Umbilical cord (tissue), 1 donor: ENCODE measurements at regions not wholly inside any gene's neighbourhood (a gene's known extent, or its start where the extent isn't known, plus 50 kb on each side); places are given as distances from the start of the nearest gene placed in this dataset.
"Not testable (repeated sequence)": the region's sequence is repeated elsewhere in the genome, so short reads cannot be mapped to it uniquely, and the experiment has no call there.

ENCODE experiments used
- DNase-seq: peaks from one replicate; pipeline ENCODE4 v3.0.0-alpha.2; 2015; ENCODE audit warnings: low spot score

DNA sequence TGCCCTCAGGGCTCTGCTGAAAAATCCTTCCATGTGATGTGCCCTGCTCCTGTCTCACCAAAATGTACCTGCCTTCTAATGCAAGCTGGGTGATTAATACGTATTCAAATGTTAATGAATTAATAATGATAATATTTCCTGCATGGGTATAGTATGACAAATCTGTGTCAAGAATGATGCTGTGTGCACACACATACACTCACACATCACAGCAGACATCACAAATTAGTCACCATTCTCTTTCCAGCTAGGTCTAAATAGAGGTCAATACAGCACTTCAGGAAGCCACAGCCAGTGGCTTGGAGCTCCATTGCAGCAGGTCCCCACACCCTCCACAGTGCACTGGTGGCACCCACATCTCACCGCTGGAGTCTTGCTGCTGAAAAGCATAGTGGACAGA is 681.2 kb upstream of the NRP1 start:
- DNase-seq = no peak

DNA sequence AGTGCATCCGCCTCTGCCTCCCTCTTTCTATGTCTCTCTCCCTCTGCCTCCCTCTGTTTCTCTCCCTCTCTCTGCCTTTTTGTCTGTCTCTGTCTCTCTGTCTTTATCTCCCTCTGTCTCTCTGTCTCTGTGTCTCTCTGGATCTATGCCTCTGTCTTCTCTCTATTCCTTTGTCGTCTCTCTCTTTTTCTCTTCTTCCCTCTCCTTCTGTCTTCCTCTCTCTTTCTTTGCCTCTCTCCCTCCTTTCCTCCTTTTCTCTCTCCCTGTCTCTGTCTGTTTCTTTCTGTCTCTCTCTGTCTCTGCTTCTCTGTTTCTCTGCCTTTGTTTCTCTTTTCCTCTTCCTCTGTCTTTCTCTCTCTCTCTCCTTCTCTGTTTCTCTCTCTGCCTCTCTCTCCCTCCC is 678.8 kb upstream of the NRP1 start:
- no peak for DNase-seq

GRCh38 chr10:34010891-34011290 is 676.4 kb upstream of the NRP1 start:
- DNase-seq = no peak

- not testable (repeated sequence) for DNase-seq
Observed at GRCh38 chr10:34010228-34010627, 675.8 kb upstream of the NRP1 start.

DNA sequence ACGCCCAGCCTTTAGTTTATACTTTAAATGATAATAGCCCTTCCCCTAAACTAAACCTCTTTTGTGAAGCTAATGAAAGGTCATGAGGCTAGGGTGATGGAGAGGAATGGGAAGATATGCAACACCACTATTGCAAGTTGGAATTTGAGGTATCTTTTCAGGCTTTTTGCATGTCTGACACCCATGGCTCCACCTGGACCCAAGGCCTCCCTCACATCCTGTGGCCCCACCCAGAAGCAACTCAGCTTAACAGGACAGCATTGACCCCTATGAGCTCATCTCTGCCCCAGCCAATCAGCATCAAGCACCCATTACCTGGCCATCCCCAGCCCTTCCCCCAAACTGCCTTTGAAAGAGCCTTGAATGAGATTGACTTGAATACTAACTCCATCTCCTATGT is 674.2 kb upstream of the NRP1 start:
- no peak for DNase-seq

GRCh38 chr10:34006471-34006870 is 672.0 kb upstream of the NRP1 start:
- no peak for DNase-seq

- no peak for DNase-seq
Observed at GRCh38 chr10:34003561-34003960, 669.1 kb upstream of the NRP1 start.

DNA sequence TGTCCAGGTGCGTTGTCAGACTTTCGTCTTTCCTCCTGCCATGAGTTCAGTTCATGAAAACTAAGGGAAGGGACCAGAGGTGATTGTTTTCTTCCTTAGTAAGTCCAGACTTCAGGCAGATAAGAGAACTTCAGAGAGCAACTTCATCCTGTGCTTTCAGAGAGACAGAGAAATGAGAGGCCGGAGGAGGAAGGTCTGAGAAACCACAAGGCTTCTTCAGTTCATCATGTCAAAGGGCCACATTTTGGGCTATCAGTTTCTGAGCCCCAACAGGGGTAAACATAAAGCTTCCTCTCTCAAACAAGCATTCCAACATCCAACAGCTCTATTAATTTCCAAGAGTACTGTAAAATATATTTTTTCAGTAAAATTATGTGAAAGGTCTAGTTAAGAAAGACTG is 668.4 kb upstream of the NRP1 start:
- no peak for DNase-seq

DNA sequence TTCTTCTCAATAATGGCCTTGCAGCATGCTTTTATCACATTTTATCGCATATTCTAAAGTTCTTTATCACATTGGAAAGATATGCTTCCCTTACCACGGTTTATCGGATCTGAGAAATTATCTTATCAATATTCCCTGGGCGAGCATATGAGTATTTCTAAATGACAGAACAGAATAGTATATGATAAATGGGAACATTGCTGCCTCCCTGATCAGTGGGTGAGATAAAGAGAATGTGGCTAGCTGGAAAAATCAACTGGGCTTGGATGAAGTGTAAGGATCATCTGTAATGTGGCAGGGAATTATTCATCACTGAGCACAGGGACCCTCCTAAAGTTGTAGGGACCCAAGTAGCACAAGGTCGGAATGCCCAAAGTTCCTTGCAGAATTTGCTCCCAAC is 667.4 kb upstream of the NRP1 start:
- DNase-seq = no peak

DNA sequence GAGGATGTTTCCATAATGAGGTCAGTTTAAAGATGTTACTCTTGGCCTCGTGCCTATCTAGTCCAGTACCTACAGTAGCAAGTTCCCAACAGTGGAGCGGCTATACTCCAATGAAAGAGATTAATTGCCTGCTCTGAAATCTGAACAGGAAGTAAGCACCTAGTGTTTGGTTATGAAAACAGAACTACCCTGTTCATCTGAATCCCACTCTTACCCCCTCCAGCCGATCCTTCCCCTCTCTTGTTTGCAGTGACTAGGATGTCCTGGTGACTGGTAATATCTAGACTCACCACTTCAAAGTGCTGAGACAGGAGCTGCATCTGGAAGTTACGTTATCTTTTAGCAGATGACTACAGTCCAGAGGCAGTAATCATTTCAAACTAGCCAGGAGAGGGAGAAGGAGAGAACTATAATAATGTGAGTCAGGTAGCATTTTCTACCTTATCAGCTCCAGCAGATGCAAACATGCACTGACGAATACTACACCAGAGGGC is 666.7 kb upstream of the NRP1 start:
- DNase-seq = no peak

DNA sequence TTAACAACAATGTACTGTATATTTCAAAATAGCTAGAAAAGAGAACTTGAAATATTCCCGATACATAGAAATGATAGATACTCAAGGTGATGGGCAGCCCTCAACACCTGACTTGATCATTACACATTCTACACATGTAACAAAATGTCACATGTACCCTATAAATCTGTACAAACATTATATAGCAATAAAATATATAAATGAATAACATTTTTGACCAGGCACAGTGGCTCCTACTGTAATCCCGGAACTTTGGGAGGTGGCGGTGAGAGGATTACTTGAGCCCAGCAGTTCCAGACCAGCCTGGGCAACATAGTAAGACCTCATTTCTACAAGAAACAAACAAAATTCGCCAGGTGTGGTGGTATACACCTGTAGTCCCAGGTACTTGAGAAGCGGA is 659.5 kb upstream of the NRP1 start:
- DNase-seq = no peak

DNA sequence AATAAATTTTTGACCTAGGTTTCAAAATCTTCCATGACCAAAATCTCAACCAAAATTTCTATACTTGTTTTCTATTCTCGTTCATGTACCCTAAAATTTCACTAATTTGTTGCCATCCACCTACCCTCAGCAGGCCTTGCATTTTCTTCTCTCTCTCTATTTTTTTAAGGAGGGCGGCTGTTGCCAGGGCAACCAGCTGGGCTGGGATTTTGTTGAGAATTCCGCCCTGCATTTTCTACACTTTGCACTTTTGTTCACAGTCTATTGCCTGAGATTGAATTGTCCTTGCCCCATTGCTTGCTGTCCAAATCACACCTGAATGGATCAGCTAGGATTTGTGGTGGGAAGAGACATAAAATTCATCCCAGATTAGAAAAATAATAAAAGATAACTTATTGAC is 657.5 kb upstream of the NRP1 start:
- DNase-seq = no peak

GRCh38 chr10:33986515-33986914 is 652.0 kb upstream of the NRP1 start:
- DNase-seq = no peak

- DNase-seq = no peak
Observed at GRCh38 chr10:33986016-33986415, 651.5 kb upstream of the NRP1 start.

- no peak for DNase-seq
Observed at GRCh38 chr10:33982995-33983394, 648.5 kb upstream of the NRP1 start.

DNA sequence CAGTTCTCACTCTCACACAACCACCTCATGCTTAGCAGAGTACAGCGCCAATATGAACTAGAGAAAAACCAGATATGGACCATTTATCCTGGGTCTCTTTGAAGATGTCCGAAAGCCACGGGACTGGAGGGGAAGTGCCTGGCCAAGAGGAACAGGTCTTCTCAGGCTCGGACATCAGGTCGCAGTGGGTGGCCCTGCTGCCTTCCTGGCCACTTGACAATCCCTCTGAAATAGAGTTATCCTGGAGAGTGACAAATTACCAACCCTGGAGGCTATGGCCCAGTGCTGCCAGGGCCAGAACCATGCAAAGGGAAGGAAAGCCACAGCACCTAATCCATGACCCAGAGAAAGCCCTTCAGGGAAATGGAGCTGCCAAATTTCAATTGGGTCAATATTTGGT is 646.8 kb upstream of the NRP1 start:
- no peak for DNase-seq

DNA sequence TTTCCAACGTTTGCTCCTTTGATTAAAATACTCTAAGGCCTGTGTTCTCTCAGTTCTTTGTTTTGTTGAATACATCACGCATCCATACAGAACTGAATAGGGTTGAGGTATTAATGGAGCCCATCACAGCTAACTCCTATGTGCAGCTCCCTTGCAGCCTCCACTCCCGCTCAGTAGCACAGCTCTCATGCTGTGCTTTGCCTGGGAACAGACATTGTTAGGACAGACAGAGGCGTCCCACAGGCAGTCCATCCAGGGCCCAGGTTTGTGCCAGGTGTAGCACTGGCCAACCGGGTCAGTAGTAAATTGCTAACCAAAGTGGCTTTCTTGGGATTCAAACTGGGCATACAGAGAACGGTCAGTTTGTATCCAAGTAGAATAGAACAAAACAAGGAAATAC is 644.7 kb upstream of the NRP1 start:
- DNase-seq = no peak

DNA sequence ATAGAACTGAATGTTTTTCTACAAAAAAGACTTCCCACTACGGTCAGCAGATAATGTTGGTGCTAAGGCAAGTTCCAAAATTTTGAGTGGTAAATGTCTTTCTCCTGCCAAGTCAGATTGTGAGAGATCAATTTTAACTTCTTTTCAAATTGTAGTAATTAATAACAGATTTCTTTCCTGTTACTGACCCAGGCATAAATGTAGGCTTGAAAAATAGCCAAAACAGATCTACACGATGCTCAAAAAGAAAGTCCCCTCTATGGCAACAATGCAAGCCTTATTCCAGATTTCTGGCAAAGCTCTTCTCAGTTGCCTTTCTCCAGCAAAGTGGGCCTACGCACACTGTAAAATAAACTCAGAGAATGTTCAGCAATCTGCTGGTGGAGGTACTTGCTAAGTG is 641.0 kb upstream of the NRP1 start:
- DNase-seq = no peak

DNA sequence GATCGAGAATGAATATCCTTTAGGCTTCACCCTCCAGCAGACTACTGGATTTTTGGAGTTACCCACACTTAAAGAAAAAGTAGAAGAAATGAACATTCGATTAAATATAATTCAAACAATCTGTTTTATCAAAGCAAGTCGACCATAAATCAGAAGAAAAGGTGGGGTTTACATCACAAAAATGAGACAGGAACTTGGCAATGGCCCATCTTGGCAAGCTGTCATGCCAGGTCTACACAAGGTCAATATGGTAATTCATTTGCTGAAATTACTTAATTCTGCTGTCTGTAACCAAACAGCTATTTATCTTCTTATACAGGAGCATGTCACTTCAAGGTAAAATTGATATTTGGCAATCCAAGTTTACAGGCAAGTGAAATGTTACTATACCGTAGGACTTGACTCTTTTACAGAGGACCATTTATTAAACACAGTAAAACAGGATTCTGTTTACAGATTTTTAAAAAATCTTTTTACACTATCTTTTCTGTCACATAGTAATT is 640.6 kb upstream of the NRP1 start:
- DNase-seq = no peak

GRCh38 chr10:33968983-33969382 is 634.5 kb upstream of the NRP1 start:
- DNase-seq = no peak

DNA sequence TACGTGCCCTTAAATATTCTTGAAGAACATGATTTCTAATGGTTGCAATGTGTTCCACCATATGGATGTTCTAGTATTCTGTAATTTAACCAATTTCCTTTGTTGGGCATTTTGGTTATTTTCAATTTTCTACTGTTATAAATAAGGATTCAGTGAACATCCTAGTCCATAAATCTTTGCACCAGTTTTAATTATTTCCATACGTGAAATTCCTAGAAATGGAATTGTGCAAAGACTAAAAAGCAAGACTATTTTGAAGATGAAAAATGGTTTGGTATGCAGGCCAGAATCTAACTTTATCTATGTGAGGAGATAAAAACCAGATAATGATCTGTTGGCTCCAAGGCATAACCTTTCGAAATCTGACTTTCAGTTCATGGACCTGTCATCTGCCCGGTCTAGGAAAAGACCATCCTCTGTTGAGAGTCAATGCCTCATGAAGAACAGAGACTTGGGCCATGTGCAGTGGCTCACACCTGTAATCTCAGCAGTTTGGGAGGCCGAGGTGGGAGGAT is 633.2 kb upstream of the NRP1 start:
- no peak for DNase-seq

DNA sequence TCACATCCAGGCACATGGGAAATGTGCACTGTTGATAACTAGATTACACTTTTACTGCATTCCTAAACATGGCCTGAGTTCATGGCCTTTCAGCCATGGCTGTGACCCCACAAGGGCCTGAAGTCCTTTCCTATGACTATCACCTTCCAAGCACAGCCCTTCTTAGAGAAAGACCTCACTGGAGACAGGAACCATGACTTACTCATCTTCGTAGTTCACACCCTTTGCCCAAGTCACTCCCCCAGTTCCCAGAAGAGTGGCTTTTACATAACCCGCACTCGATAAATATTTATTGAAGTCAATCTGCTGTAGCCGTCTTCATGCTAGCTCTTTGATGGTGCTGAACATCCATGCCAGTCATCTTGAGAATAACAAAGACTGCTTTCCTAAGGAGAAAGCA is 632.5 kb upstream of the NRP1 start:
- DNase-seq = no peak

DNA sequence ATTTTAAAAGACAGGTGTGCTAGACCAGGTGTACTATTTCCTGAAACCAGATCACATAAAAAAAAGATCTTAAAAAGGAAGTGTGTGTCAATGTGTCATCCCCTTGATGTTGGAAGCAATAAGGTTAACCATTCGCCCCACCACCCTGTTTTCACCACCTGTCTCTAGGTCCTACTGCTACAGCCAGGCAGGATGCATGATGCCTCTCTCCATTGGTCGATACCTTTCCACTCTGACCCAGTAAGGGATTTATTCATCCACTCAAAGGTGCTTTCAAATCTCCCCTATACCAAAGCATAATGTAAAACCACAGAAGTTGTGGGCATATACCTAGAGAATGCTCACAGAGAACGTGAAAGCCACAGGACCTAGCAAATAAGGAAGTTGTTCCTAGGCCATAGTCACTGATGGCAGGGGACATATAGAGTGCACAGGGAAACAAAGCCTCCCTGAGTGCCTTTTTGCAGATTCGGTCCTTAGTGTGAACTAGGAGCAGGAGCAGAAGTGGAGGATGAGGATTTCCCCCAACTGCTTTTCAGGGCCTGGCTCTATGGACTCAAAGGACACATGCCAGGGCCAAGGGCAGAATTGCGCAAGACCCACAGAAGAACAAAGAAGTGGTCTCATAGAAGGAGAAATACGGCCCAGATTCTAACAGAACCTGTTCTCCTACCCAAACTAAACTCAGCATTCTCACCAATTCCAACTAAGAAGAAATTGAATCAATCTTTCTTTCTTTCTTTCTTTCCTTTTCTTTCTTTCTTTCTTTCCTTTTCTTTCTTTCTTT is 631.5 kb upstream of the NRP1 start:
- DNase-seq = no peak

- DNase-seq = no peak
Observed at GRCh38 chr10:33963729-33964128, 629.3 kb upstream of the NRP1 start.
